GM11168 (cell line): ENCODE measurements at regions not wholly inside any gene's neighbourhood (a gene's known extent, or its start where the extent isn't known, plus 50 kb on each side); places are given as distances from the start of the nearest gene placed in this dataset.

ENCODE experiments used
- in situ Hi-C: fragments of 300-500 bp; cut with MboI; formaldehyde crosslinking; loops from one replicate; pipeline ENCODE4 v1.12.0; 2022; ENCODE audit warnings: low sequenced_read_pairs; ENCODE audit not compliant: unreplicated experiment

- in situ Hi-C loops, result no loop called here
Observed at GRCh38 chr1:5664906-5665875, 327.0 kb downstream of the NPHP4 start.

GRCh38 chr1:5664081-5664768 is 328.0 kb downstream of the NPHP4 start:
- in situ Hi-C loops, result no loop called here

- in situ Hi-C loops, result no loop called here
Observed at GRCh38 chr1:5662744-5663126, 329.5 kb downstream of the NPHP4 start.

- in situ Hi-C loops, result no loop called here
Observed at GRCh38 chr1:5662086-5662743, 330.0 kb downstream of the NPHP4 start.

GRCh38 chr1:5661196-5662085 is 330.8 kb downstream of the NPHP4 start:
- in situ Hi-C loops, result no loop called here

- in situ Hi-C loops, result no loop called here
Observed at GRCh38 chr1:5660141-5660935, 331.9 kb downstream of the NPHP4 start.

GRCh38 chr1:5659606-5660005 is 332.6 kb downstream of the NPHP4 start:
- in situ Hi-C loops, result no loop called here

- in situ Hi-C loops, result no loop called here
Observed at GRCh38 chr1:5658340-5659316, 333.6 kb downstream of the NPHP4 start.

- in situ Hi-C loops, result no loop called here
Observed at GRCh38 chr1:5651964-5652821, 340.0 kb downstream of the NPHP4 start.

- in situ Hi-C loops, result no loop called here
Observed at GRCh38 chr1:5651473-5651872, 340.8 kb downstream of the NPHP4 start.

- in situ Hi-C loops, result no loop called here
Observed at GRCh38 chr1:5651027-5651410, 341.2 kb downstream of the NPHP4 start.

GRCh38 chr1:5650283-5651026 is 341.8 kb downstream of the NPHP4 start:
- in situ Hi-C loops, result no loop called here

- in situ Hi-C loops, result no loop called here
Observed at GRCh38 chr1:5649795-5650194, 342.4 kb downstream of the NPHP4 start.

- in situ Hi-C loops, result no loop called here
Observed at GRCh38 chr1:5649166-5649551, 343.1 kb downstream of the NPHP4 start.

GRCh38 chr1:5648410-5649165 is 343.6 kb downstream of the NPHP4 start:
- in situ Hi-C loops, result no loop called here

- in situ Hi-C loops, result no loop called here
Observed at GRCh38 chr1:5647234-5647633, 345.0 kb downstream of the NPHP4 start.
